Upper lobe of left lung (tissue), 6 donors: ENCODE measurements at regions not wholly inside any gene's neighbourhood (a gene's known extent, or its start where the extent isn't known, plus 50 kb on each side); places are given as distances from the start of the nearest gene placed in this dataset.
"Not testable (repeated sequence)": the region's sequence is repeated elsewhere in the genome, so short reads cannot be mapped to it uniquely, and the experiment has no call there.

Experiments used
- ATAC-seq, 2 donors: fragments of 200-7000 bp; cut with Tn5 transposase; one replicate each; pipeline ENCODE4 v1.9.1; 2022; ENCODE audit warnings: mild to moderate bottlenecking in 2 of 2, moderate library complexity in 2 of 2; ENCODE audit not compliant: low FRiP score in 2 of 2
- DNase-seq, 2 donors: peaks; one replicate each; pipeline ENCODE4 v3.0.0-alpha.2; 2019 to 2020
- H3K27ac ChIP-seq, 4 donors: fragments of 200-600 bp; sonication (generic); one replicate each; pipeline ENCODE4 v1.5.1; 2016 to 2019
- H3K27me3 ChIP-seq, 4 donors: fragments of 200-600 bp; sonication (generic); one replicate each; pipeline ENCODE4 v1.5.1; 2017 to 2019
- H3K36me3 ChIP-seq, 4 donors: fragments of 200-600 bp; sonication (generic); one replicate each; pipeline ENCODE4 v1.5.1; 2016 to 2019
- H3K4me1 ChIP-seq, 4 donors: fragments of 200-600 bp; sonication (generic); one replicate each; pipeline ENCODE4 v1.5.1; 2018 to 2019
- H3K4me3 ChIP-seq, 4 donors: fragments of 200-600 bp; sonication (generic); one replicate each; pipeline ENCODE4 v1.5.1; 2017 to 2019; ENCODE audit warnings: mild to moderate bottlenecking in 2 of 4, moderate library complexity in 1 of 4
- H3K9me3 ChIP-seq, 4 donors: fragments of 200-600 bp; sonication (generic); one replicate each; pipeline ENCODE4 v1.5.1; 2018 to 2019
- EP300 ChIP-seq, 4 donors: sonication (generic); formaldehyde crosslinking; IDR thresholded peaks; one replicate each; pipeline ENCODE4 v1.5.1; 2017; ENCODE audit warnings: antibody characterized with exemption in 4 of 4, control low read depth in 2 of 4
- POLR2A ChIP-seq, 4 donors: fragments of 450-650 bp; IDR thresholded peaks; one replicate each; pipeline ENCODE4 v1.5.1; 2016 to 2017; ENCODE audit warnings: antibody characterized with exemption in 4 of 4, mild to moderate bottlenecking in 2 of 4
- POLR2AphosphoS5 ChIP-seq, 2 donors: sonication (generic); formaldehyde crosslinking; IDR thresholded peaks; one replicate each; pipeline ENCODE4 v1.5.1; 2017; ENCODE audit warnings: antibody characterized with exemption in 2 of 2
- WGBS, 2 donors: methylation state at CpG; one replicate each; pipeline ENCODE4 v1.1.5; 2017 to 2018; 5-methylcytosine and 5-hydroxymethylcytosine counted together
- TF ChIP-seq, protein P1 (sequence below), 6 experiments: fragments of 450-650 bp in 4 of 6; fragments of 200-600 bp in 2 of 6; sonication (generic) in 2 of 6; IDR thresholded peaks; one replicate each; pipeline ENCODE4 v1.5.1; 2016 to 2019; ENCODE audit warnings: antibody characterized with exemption in 6 of 6
- donor health status: DM: no; HTN: no; CAD: no; lungs with moderate emphysema.
- donor health status: DM: no; HTN: yes; CAD: no; lungs with severe emphysema.

DNA sequence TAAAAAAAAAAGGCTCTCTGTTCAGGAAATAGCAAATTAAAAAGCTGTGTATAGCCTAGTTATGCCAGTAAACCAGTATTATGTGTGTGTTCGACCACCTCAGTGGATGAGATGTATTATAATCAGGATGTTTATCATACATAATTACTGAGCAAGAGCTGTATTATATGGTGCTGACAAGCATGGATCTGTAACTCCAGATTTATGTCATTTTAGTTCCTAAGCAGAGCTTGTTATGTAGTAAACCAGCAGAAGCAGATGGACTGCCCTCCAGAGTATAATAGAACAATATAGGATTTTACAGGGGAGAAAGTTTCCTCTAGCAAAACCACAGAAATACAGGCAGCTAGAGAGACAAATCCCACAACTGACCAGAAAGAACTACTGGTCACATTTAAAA lies 627.4 kb upstream of the EPHA5 start:
- Histone ChIP-seq H3K4me1 (no peaks in the 10 kb centered on the region), H3K27me3 (no peaks in the 10 kb centered on the region), H3K9me3 (no peaks in the 10 kb centered on the region), H3K36me3 (no peaks in the 10 kb centered on the region), H3K4me3 (no peak overlapping the region), H3K27ac (no peak overlapping the region)
- DNase-seq (no peak), ATAC-seq (no peak)
- TF ChIP-seq EP300 (IDR thresholded peaks at IDR 0.05) (no peak), POLR2AphosphoS5 (IDR thresholded peaks at IDR 0.05) (no peak), POLR2A (IDR thresholded peaks at IDR 0.05) (no peak)
- TF ChIP-seq, protein P1, sequence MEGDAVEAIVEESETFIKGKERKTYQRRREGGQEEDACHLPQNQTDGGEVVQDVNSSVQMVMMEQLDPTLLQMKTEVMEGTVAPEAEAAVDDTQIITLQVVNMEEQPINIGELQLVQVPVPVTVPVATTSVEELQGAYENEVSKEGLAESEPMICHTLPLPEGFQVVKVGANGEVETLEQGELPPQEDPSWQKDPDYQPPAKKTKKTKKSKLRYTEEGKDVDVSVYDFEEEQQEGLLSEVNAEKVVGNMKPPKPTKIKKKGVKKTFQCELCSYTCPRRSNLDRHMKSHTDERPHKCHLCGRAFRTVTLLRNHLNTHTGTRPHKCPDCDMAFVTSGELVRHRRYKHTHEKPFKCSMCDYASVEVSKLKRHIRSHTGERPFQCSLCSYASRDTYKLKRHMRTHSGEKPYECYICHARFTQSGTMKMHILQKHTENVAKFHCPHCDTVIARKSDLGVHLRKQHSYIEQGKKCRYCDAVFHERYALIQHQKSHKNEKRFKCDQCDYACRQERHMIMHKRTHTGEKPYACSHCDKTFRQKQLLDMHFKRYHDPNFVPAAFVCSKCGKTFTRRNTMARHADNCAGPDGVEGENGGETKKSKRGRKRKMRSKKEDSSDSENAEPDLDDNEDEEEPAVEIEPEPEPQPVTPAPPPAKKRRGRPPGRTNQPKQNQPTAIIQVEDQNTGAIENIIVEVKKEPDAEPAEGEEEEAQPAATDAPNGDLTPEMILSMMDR (IDR thresholded peaks at IDR 0.05) = no peak
- WGBS, 2 donors = 62 to 70% methylated on average over 1 of the region's 1 CpG

DNA sequence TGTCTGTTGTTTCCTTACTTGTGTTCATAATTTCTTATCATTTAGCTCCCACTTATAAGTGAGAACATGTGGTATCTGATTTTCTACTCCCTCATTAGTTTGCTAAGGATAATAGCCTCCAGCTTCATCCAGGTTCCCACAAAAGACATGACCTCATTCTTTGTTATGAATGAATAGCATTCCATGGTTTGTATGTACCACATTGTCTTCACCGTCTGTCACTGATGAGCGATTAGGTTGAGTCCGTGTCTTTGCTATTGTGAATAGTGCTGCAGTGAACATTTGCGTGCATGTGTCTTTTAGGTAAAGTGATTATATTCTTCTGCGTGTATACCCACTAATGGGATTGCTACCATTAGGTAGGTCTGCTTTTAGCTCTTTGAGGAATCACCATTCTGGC lies 624.3 kb upstream of the EPHA5 start:
- H3K9me3 ChIP-seq = peaks cover 0 to 5% (median 0%) of the 10 kb centered on the region in 4 donors
- DNase-seq (no peak), ATAC-seq (no peak)
- TF ChIP-seq EP300 (IDR thresholded peaks at IDR 0.05) (no peak), POLR2AphosphoS5 (IDR thresholded peaks at IDR 0.05) (no peak), POLR2A (IDR thresholded peaks at IDR 0.05) (no peak)
- TF ChIP-seq, protein P1 (IDR thresholded peaks at IDR 0.05) = no peak
- no peak overlapping the region for H3K4me3 ChIP-seq
- WGBS, 2 donors = 84 to 91% methylated on average over 5 of the region's 5 CpGs
- H3K4me1 ChIP-seq = no peaks in the 10 kb centered on the region
- H3K36me3 ChIP-seq = no peaks in the 10 kb centered on the region
- H3K27me3 ChIP-seq = no peaks in the 10 kb centered on the region
- no peak overlapping the region for H3K27ac ChIP-seq

DNA sequence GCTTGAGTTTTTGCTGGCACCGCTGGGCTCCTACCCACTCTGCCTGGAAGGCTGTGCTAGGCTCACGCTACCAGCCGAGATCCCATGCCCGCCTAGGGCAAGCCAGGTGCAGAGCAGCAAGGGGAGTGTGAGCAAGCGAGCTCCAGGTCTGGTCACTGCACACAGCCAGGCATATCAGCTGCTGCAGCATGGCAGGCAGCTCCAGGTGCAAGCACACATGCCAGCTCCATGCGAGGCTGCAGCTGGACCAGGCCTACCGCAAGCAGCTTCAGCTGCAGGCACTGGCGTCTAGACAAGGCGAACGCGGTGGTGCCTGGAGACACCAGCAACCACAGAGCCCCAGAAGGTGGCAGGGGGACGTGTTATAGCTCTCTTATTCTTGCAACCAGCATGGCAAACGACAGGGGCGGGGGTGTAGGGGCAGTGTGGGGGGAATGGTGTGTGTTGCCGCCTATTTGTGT lies 614.7 kb upstream of the EPHA5 start:
- WGBS, 2 donors = 86 to 88% methylated on average over 14 of the region's 15 CpGs
- no peak overlapping the region for H3K27ac ChIP-seq
- H3K4me3 ChIP-seq = no peak overlapping the region
- DNase-seq (peak in 1 of 2 donors; percentile 59), ATAC-seq (peak in 1 of 2 donors; percentile 22)
- H3K9me3 ChIP-seq = no peaks in the 10 kb centered on the region
- no peaks in the 10 kb centered on the region for H3K36me3 ChIP-seq
- no peaks in the 10 kb centered on the region for H3K4me1 ChIP-seq
- H3K27me3 ChIP-seq = no peaks in the 10 kb centered on the region
- TF ChIP-seq EP300 (IDR thresholded peaks at IDR 0.05) = no peak

DNA sequence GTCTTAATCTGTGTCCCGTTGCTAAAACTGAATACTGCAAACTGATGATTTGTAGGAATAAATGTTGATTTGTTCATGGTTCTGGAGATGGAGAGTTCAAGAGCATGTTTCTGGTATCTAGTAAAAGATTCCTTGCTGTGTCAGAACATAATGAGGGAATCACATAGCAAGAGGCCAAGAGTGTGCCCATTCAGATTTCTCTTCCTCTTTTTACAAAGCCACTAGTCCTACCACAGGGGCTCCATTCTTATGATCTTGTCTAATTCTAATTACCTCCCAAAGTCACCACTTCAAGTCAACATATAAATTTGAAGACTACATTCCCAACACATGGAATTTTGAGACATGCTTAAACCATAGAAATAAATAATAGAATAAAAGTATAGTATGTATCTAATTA lies 608.8 kb upstream of the EPHA5 start:
- no peak for ATAC-seq
- Histone ChIP-seq H3K9me3 (no peaks in the 10 kb centered on the region), H3K4me1 (no peaks in the 10 kb centered on the region), H3K27me3 (no peaks in the 10 kb centered on the region), H3K36me3 (no peaks in the 10 kb centered on the region), H3K27ac (no peak overlapping the region), H3K4me3 (no peak overlapping the region)
- TF ChIP-seq POLR2A (IDR thresholded peaks at IDR 0.05) = no peak
- no peak for DNase-seq
- 83 to 92% methylated on average over 1 of the region's 1 CpG for WGBS, 2 donors

DNA sequence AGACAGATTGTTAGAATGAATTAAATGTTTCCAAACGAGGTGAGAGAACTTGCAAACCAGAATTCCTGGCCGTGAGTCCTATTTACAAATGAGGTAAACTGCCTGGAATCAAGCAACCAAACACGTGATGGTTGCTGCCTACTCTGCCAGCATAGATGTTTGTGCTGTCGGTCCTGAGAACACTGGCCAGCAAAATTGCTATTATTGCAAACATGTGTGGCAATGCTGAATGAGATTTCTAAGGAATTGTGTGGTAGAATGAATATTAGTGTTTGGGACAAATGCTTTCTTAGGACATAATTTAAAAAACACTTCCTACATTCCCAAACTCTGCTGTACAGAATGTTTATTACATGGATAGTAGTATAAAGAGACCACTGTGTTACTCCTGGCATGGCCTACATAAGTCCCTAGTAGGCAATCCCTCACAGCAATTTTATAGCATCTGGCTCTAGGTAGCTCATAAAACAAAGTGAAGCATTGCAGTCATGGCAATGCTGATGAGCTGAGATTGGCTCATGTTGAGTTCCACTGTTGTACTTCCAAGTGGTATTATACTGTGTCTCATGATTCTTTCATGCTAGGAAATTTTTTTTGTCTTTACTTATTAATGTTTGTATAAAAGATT lies 605.2 kb upstream of the EPHA5 start:
- no peaks in the 10 kb centered on the region for H3K27me3 ChIP-seq
- TF ChIP-seq POLR2AphosphoS5 (IDR thresholded peaks at IDR 0.05) (no peak), POLR2A (IDR thresholded peaks at IDR 0.05) (no peak), EP300 (IDR thresholded peaks at IDR 0.05) (no peak)
- TF ChIP-seq, protein P1 (IDR thresholded peaks at IDR 0.05) = no peak
- peaks cover 0 to 5% (median 1%) of the 10 kb centered on the region in 4 donors for H3K4me1 ChIP-seq
- H3K9me3 ChIP-seq = no peaks in the 10 kb centered on the region
- no peak overlapping the region for H3K27ac ChIP-seq
- DNase-seq = no peak
- no peaks in the 10 kb centered on the region for H3K36me3 ChIP-seq
- H3K4me3 ChIP-seq = no peak overlapping the region
- no peak for ATAC-seq
- WGBS, 2 donors = 44% methylated on average over 4 of the region's 4 CpGs

DNA sequence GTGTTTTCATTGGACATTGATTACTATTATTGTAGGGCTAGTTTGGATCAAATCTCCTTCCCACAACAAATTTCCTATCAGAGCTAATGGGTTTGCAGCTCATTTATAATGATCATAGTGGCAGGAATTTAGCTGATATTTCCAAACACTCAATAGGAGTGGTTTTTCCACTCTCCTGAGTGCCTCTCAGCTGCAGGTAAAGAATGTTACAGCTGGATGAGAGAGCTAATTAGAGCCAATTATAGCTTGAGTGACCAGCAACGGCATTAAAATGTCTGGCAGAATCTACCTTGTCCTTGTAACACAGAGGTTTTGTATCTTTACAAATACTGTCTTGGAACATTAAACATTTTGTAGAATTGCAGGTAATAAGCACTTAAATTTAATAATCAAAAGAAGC lies 602.8 kb upstream of the EPHA5 start:
- Histone ChIP-seq H3K36me3 (no peaks in the 10 kb centered on the region), H3K9me3 (no peaks in the 10 kb centered on the region), H3K4me1 (peaks cover 0 to 5% (median 1%) of the 10 kb centered on the region in 4 donors), H3K27ac (no peak overlapping the region), H3K4me3 (no peak overlapping the region), H3K27me3 (no peaks in the 10 kb centered on the region)
- DNase-seq (no peak), ATAC-seq (no peak)
- TF ChIP-seq EP300 (IDR thresholded peaks at IDR 0.05) (peak in 1 of 4 donors; percentile 18), POLR2AphosphoS5 (IDR thresholded peaks at IDR 0.05) (no peak)
- WGBS, 2 donors = 29 to 45% methylated on average over 1 of the region's 1 CpG

DNA sequence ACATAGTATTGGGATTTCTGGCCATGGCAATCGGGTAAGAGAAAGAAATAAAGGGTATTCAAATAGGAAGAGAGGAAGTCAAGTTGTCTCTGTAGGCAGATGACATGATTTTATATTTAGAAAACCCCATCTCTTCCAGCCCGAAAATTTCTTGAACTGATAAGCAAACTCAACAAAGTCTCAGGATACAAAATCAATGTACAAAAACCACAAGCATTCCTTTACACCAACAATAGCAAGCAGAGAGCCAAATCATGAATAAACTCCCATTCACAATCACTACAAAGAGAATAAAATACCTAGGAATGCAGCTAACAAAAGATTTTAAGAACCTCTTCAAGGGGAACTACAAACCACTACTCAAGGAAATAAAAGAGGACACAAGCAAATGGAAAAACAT lies 600.1 kb upstream of the EPHA5 start:
- not testable (repeated sequence) for H3K36me3 ChIP-seq, H3K9me3 ChIP-seq, ATAC-seq, H3K27ac ChIP-seq, DNase-seq, H3K4me1 ChIP-seq, H3K4me3 ChIP-seq, H3K27me3 ChIP-seq
- WGBS, 2 donors = 65 to 75% methylated on average over 2 of the region's 2 CpGs

DNA sequence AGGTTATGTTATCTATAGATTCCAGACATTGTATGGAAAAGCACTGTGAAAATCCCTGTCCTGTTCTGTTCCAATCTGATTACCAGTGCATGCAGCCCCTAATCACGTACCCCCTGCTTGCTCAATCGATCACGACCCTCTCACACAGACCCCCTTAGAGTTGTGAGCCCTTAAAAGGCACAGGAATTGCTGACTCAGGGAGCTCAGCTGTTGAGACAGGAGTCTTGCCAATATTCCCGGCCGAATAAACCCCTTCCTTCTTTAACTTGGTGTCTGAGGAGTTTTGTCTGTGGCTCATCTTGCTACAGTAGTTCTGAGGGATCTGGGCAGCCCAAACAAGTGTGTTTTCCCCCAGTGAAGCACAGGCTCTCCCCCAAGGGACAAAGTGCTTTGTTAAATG lies 596.3 kb upstream of the EPHA5 start:
- WGBS, 2 donors = 86 to 88% methylated on average over 5 of the region's 5 CpGs
- H3K27ac ChIP-seq, H3K9me3 ChIP-seq: not testable (repeated sequence)

More for the DNA sequence above, 596.3 kb upstream of the EPHA5 start:
- H3K36me3 ChIP-seq, ATAC-seq, DNase-seq, H3K27me3 ChIP-seq, H3K4me3 ChIP-seq, H3K4me1 ChIP-seq: not testable (repeated sequence)
